ENCODE measurements at regions not wholly inside any gene's neighbourhood (a gene's known extent, or its start where the extent isn't known, plus 50 kb on each side); places are given as distances from the start of the nearest gene placed in this dataset.

GRCh38 chr6:158249340-158249836, 62.9 kb upstream of the TULP4 start:
- TF ChIP-seq POLR2A (IDR thresholded peaks at IDR 0.05; ENCODE audit: low read length) (no peak), CTCF (IDR thresholded peaks at IDR 0.05) (no peak), E2F6 (IDR thresholded peaks at IDR 0.05; ENCODE audit: borderline replicate concordance, low read depth) (no peak), BHLHE40 (IDR thresholded peaks at IDR 0.05; ENCODE audit: low read depth, low read length) (no peak), JUNB (IDR thresholded peaks at IDR 0.05) (no peak), TFCP2L1 (CRISPR knock-in tag; IDR thresholded peaks at IDR 0.05) (no peak), CHD2 (IDR thresholded peaks at IDR 0.05; ENCODE audit: low read length, partially characterized antibody) (no peak), ZNF302 (CRISPR knock-in tag; IDR thresholded peaks at IDR 0.05) (no peak), EP300 (IDR thresholded peaks at IDR 0.05) (no peak)
- TF ChIP-seq, protein P1, sequence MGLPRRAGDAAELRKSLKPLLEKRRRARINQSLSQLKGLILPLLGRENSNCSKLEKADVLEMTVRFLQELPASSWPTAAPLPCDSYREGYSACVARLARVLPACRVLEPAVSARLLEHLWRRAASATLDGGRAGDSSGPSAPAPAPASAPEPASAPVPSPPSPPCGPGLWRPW (IDR thresholded peaks at IDR 0.05), result no peak

Data from A549 (cell line).